ENCODE measurements at regions not wholly inside any gene's neighbourhood (a gene's known extent, or its start where the extent isn't known, plus 50 kb on each side); places are given as distances from the start of the nearest gene placed in this dataset.

DNA sequence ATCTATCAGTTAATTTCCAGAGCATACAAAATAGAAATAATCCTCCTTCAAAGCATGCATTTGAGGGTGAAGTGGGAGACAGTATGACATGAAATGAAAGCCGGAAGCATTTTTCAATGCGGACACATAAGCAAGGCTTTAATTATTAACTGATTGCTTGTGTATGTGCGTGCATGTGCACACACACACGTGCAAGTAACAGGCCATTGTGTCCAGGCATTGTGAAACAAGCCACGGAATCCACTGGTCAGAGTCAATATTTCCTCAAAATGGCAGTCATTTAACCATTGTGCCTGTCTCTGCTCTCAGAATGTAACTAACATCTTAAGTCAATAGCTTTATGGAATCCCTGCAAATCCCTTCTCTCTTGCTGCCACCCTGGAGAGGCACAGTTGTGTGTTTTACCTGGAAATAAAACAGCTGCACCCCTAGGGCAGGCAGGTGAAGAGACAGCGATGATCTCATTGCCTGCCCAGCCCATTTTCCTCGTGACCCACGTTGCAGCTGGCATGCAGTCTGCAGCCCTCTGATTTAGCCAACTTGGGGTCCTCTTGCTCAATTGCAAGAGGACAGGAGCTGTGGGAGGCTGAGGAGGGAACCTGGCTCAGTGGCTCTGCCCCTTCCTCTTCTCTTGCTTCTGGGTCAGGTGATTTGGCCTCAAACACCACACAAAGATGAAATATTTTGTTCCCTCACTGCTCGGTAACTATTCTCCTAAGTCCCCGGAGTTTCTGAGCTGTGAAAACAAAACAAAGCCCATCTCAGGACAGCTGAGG, 500.9 kb upstream of the ZMIZ1 start:
- DNase-seq (ENCODE audit: low read depth), result no peak

DNA sequence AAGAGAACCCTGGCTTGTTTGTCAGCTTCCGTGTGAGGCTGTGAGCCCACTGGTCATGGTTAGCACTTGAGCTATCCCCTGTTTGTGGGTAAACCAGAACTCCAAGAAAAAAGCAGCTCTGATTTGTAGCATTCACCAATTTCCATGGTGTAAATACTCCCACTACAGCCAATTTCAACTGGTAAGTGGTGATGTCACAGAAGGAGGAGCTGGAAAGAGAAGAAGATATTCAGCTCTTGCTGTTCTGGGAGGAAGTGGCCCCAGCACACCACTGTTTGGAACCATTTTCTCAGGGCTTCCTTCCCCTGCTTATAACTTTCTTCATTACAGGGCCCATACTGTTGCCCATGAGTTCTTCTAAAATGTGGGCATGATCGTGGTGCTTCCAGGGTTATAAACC, 500.1 kb upstream of the ZMIZ1 start:
- DNase-seq (ENCODE audit: low read depth), result no peak

DNA sequence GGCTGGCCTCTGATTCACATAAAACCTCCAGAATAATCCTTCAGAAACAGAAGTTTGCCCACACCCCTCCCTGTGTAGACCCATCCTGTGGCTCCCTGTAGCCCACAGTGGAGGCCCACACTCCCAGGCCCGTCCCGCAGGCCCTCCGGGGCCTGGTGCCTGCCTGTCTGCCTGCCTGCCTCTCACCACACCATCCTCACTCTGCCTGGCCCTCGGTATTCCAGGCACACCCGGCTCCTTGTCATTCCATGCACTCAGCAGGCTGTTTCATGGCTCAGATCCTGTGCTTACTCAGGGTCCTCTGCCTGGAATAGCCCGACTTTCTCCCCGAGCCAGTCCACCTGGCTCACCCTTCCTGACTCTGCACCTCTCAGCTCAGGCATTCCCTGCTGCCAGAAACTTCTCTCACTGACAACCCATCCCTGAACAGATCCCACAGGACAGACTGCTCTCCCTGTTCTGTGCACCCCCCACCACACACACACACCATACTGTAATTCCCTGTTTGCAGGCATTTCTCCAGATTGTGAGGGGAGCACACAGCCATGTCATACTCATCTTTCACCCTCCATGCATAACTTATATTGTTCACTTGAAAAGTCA, 498.0 kb upstream of the ZMIZ1 start:
- DNase-seq (ENCODE audit: low read depth), result no peak

DNA sequence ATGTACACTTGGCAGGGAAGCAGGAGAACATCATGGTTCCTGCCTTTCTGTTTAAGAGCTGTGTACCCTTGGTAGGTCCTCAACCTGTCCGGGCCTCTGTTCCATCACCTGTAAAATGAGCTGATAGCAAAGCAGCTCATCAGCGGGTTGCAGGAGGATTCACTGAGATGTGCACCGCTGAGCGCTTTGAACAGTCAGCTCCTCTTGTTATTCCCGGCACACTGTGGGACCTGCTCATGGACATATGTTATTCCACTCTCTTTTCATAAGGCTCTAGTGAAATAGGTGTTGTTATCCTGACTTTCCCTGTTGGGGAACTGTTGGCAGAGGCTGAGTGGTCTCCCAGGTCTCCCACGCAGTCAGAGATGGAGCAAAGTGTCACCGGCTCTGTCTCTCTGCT, 497.5 kb upstream of the ZMIZ1 start:
- no peak for DNase-seq (ENCODE audit: low read depth)

DNA sequence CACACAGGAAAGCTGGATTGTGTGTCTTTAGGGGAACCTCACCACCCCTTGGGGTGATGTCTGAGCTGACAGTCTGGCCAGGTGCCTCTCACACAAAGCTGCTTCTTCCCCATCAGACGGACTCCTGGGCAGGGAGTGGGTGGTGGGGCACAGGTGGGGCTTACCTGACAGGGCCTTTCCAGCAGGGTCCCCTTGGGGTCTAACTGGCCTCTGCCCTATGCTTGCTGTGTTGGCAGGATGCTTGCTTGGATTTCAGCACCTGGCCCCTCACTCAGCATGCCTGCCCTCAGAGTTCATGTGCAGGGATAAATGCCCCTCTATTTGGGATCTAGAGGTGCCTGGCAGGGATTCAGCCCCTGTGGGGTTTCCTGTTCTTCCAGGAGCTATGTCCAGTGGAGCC, 496.9 kb upstream of the ZMIZ1 start:
- DNase-seq (ENCODE audit: low read depth), result no peak

DNA sequence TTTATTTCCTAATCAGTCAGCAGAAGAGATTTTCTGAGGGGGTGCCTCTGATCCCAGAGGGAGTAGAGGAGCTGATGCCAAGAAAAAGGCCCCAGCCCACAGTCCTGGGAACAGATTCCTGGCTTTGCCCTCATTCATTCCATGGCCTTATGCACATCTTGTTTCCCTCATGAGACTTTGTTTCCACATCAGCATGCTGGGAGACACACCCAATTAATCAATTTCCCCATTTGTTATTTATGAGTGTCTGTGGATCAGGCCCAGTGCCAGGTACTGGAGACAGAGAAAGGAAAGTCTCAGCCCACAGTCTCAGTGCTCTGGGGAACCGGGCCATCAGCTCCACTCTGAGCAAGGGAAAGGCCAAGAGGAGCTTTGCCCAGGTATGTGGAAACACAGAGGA, 496.2 kb upstream of the ZMIZ1 start:
- DNase-seq (ENCODE audit: low read depth), result no peak

DNA sequence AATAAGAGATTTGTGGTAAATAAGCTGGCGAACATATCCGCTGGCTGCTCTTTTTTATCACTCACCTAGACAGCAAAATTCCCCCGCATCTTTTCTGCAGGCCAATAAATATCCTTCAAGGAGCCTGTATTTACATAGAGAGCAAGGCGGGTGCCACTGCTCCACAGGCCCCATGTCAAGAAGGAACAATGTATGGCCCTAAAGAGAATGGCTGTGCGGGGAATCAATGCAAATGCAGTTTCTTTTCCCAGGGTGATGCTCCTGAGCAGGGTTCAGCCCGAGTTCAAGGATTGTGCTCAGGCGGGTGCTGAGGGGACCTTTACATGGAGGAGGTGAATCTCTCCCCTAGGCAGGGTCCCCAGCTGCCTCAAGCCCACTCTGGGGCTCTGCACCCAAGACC, 494.2 kb upstream of the ZMIZ1 start:
- no peak for DNase-seq (ENCODE audit: low read depth)

DNA sequence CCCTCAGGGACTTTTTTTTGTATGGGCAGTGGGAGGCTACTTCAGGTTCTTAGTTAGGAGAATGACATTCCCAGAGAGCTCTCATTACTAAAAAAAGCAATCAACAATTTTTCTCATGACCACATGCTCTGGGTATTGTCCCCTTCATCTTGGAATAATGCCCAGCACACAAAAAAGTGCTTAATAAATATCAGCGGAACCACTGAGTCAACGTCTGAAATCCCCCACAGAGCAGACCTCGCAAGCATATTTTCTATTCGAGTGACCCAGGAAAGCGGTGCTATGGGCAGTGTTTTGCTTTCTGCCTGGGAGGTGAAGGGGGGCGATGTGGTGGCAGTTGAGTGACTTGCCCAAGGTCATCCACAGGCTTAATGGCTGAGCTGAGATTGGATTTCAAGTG, 493.4 kb upstream of the ZMIZ1 start:
- no peak for DNase-seq (ENCODE audit: low read depth)

DNA sequence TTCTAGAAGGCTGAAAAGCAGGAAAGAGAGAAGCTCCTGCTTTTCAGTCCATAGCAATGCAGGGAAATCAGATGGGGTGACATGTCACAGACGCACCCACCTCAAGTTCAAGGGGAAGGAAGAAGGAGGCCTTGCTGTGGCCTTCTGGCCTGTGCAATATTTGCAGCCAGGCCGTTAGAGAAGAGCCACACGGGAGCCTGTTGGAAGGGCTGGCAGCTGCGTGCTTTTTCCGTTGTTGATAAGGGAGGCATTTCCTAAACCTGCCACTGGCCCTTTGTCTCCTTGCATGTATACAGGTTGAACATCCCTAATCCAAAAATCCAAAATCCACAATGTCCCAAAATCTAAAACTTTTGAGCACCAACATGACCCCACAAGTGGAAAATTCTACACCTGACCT, 492.5 kb upstream of the ZMIZ1 start:
- DNase-seq (ENCODE audit: low read depth), result no peak

DNA sequence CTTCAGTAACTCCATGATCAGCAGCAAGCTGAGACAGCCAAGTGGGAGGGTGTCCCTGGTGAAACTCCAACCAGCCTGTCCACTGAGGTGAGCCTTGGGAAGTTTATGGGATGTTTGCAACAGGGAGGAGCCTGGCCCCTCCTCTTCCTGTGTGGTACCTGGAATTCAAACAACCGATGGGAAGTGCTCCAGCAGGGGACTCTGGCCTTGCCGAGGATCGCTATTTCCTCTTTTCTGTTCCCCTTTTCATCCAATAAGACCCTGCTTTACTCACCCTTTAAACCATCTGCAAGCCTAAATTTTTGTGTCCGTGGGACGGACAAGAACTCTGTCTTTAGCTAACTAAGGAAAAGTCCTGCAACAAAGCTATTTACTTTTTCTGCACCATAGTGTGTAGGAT, 491.1 kb upstream of the ZMIZ1 start:
- no peak for DNase-seq (ENCODE audit: low read depth)

DNA sequence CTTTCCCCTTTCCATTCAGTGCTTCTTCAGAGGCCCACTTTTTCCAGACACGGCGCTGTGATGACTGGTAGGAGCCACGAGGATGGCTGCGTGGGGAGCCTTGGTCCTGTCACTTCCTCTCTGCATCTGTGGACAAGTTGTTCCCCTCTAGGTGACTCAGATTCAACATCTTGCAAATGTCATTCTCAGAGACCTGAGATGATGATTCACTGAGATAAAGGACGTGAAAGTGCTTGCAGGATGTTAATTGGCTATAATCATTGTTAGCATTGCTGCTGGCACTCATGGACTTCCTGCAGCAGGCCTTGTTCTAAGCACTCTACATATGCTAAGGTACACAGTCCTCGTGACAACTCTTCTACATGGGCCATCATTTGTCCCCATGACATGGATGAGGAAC, 489.8 kb upstream of the ZMIZ1 start:
- peak; percentile 49 for DNase-seq (ENCODE audit: low read depth)

DNA sequence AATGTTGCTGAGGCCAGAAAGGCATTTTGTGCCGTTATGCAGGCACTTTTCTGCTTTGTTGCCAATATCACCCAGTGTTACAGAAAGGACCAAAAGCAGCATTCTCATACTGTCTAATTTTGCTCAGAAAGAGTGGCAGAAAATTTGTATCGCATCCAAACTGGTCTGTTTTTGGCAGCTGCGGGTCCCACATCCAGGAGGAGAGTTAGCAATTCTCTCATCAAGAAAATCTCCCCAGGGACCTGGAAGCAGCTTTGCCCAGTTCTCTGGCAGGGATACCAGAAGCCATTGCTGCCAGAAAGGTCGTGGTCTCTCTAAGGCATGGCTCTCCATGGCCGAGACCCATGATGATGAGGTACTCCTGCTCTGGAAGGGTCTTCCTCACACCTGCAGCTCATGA, 489.2 kb upstream of the ZMIZ1 start:
- no peak for DNase-seq (ENCODE audit: low read depth)

DNA sequence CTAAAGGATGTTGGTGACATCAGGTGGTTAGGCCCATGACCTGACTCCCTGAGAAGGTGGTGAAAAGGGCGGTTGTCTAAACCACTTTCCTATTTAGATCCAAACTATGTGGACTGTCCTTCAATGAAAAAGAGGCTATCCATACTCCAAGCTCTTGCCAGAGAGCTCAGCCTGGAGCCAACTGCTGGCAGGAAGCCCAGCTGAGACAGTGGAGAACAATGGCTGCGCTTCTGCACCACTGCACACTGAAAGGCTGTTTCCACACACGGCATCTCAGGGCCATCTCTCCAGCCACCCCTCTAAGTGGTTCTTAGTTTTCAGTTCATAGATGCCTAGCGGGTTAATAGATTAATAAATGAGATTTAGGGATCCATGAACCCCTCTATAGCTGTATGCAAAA, 488.8 kb upstream of the ZMIZ1 start:
- DNase-seq (ENCODE audit: low read depth), result no peak

DNA sequence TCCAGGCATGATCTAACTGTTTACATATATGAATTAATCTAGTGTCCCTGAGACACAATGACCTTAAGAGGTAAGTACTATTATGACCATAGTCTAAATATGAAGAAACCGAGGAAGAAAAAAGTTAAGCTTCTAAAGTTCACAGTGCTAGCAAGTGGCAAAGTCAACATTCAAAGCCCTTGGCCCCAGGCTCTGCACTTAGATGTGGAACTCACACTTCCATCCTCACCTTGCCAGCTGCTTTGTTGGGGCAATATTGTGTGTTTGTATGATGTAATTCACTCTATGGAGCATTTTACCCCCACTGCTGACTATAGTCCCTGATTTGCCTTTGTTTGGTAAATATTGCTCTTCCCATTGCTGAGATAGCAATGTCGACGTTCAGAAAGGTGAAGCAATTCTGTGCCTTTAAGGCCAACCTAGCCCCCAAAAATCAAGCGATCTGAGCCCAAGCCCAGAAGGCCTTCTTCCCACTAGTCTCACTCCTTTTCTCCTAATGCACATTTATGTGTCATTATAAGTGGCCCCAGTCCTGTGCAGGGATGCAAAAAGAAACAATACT, 487.6 kb upstream of the ZMIZ1 start:
- no peak for DNase-seq (ENCODE audit: low read depth)

DNA sequence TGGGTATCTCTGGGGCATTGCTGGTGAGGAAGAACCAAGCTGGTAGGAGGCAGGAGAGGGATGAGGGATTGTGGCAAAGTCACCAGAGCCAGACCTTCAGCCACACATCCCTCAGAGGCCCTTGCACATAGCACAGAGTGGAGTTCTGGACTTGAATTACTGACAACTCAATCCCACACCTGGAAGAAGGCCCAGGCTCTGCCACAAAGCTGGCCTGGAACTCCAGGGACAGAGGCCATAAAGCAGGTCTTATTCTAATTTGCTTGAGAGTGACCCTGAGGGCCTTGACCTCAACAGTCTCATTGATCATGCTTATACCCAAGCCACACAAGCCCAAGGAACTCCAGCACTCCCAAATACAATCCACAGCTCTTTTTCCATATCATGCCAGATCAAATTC, 486.2 kb upstream of the ZMIZ1 start:
- DNase-seq (ENCODE audit: low read depth), result no peak

DNA sequence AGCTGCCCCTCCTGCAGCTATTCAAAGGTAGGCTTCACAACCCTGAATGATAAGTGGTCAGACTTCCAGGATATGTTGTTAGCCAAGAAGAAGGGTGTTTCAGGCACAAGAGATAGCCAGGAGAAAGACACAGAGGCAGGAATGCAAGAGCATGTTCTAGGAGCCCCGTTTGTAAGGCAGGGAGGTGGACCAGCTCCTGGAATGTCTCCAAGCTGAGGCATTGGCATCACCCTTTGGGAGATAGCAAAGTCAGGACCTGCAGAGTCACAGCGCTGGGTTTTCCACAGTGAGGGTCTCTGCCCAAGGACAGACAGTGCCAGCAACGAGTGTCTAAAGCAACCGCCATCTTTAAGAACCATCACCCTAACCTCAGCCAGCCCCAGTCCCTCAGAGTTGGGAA, 484.5 kb upstream of the ZMIZ1 start:
- no peak for DNase-seq (ENCODE audit: low read depth)

DNA sequence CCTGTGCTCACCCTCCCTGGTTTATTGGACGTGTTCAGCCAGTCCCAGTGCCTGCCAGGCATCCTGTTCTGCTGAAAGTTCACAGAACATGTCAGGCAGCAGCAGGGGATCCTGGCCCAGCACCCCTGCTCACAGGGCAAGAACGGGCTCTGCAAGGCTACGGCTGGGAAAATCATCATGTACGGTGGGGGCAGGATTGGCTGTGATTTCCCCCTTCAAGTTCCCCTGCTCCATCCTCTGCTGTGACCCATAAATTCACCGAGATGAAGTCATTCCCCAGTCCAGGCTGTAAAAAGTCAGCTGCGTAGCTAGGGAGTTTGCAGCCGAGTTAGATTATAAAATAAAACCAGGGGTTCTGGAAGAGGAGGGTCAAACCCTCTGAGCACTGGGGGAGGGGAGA, 484.1 kb upstream of the ZMIZ1 start:
- no peak for DNase-seq (ENCODE audit: low read depth)

DNA sequence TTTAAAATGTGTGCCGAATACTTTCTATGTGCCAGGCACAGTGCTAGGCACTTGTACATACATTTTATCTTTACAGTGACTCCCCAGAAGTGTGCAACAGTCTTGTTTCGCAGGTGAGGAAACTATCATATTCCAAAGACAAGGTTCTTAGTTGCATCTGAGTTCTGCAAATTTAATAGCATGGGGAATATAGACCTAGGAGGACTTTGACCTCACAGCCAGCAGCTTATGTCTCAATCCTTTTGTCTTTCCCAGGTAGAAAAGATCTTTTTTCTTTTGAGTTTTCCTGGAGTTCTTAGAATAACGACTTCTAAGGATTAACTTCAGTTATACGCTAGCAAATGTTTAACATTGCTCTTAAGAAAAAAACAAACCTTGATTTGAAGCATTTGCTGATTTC, 482.8 kb upstream of the ZMIZ1 start:
- no peak for DNase-seq (ENCODE audit: low read depth)

DNA sequence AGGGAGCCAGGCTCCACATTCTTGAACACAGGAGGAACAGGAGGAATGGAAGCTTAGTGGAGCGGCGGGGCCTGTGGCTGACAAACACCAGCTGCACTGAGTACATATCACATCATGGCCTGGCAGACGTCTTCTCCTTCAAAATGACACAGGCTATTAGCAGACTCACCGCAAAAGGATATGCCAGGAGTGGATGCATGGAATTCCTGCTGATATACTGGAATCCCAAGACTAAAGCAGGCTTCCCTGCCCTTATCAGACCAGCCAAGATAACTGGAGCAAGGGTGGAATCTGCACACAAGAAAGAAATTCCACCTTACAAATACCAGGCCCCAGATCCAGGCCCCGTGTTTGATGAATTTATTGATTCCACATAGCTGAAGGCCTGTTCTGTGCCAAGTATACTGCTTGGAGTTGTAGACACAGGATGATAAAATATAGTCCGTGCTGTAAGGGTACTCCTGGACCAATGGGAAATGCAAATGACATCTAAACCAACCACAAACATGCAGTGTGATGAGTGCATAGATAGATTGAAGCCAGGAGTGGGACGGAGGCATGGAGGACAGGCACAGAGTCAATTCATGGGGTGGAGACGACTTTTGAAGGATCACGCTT, 480.5 kb upstream of the ZMIZ1 start:
- no peak for DNase-seq (ENCODE audit: low read depth)

DNA sequence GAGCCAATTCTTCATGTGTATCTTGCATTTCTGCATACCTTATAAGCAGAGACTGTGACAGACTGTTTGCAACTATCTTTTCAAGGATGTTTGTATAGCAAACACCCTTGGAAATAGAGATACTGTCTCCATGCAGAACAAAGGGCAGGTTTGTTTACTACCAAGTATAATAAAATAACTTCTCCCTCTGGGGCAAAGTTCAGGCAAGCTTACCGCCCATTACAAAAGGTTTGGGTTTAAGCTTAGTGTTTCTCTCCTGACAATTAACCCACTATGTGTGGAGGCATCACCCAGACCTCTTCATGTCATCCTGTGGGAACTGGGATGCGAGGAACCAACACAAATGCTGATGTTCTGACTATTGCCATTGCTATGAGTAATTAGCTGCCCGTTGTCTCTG, 479.1 kb upstream of the ZMIZ1 start:
- no peak for DNase-seq (ENCODE audit: low read depth)

DNA sequence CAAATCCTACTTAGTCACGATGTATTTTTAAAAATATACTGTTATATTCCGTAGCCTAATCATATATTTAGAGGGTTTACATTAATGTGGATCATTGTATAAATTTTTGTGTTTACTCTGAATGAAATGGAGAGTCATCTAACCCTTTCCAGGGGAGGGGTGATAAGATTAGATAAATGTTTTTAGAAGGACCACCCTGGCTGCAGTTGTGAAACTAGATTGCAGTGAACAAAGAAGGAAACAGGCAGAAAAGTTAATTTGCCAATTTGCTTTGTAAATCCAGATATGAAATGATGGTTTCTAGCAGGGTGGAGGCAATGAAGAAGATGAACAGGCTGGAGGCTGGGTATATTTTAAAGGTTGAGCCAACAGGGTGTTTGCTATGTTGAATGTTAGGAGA, 477.7 kb upstream of the ZMIZ1 start:
- DNase-seq (ENCODE audit: low read depth), result no peak

DNA sequence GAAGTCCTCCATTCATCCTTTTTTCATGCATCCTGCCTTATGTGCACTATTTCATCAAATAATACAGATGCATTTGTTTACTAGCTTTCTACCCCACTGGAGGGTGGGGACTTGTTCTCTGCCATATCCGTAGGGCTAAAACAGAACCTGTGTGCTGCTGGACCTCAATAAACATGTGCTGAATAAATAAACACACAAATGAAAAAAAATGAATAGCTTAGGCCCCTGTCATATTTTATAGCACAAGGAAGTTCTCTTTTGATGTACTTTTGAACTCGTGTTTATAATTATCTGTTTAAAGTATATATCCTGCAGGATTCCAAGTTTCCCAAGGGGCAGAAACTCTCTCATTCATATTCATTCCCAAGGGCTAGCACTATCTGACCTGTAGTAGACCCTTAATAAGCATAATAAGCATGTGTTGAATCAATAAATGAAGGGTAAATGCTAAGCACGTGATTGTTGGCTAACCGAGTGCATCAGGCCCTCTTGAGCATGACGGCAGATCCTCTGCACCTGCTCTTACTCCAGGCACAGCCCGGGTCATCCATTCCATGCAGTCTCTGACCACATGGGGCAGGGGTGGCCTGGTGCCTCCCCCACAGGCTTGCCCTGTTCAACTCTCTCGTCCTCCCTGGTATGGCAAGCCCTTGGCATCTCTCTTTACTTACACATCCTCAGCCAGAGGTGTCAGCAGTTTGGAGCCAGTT, 474.1 kb upstream of the ZMIZ1 start:
- no peak for DNase-seq (ENCODE audit: low read depth)

DNA sequence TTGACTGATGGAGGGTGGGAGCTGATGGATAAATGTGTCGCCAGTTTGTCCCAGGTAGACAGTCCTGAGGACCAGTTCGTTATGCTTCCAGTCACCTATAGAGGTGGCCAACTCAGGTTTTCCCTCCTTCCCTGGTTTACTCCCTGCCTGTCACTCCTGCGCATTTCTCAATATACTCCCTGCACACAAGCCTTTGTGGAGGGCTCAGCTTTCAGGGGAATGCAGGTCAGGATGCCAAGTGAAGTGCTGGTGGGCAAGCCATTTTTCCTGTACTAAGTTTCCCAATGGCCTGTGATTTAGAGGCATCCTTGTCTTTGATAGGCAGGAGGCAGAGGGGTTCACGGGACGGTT, 473.5 kb upstream of the ZMIZ1 start:
- DNase-seq (ENCODE audit: low read depth), result no peak

All from activated T-cell treated with anti-CD3 and anti-CD28 coated beads for 24 hours (primary cell).